GM12874 (cell line): ENCODE measurements at regions not wholly inside any gene's neighbourhood (a gene's known extent, or its start where the extent isn't known, plus 50 kb on each side); places are given as distances from the start of the nearest gene placed in this dataset.

ENCODE experiments used
- TF ChIP-seq, protein P1 (sequence below): IDR thresholded peaks from 2 replicates; pipeline ENCODE4 v1.5.1; 2011; ENCODE audit warnings: low read depth, mild to moderate bottlenecking, control low read depth, low read length, moderate library complexity; ENCODE audit not compliant: insufficient read depth

DNA sequence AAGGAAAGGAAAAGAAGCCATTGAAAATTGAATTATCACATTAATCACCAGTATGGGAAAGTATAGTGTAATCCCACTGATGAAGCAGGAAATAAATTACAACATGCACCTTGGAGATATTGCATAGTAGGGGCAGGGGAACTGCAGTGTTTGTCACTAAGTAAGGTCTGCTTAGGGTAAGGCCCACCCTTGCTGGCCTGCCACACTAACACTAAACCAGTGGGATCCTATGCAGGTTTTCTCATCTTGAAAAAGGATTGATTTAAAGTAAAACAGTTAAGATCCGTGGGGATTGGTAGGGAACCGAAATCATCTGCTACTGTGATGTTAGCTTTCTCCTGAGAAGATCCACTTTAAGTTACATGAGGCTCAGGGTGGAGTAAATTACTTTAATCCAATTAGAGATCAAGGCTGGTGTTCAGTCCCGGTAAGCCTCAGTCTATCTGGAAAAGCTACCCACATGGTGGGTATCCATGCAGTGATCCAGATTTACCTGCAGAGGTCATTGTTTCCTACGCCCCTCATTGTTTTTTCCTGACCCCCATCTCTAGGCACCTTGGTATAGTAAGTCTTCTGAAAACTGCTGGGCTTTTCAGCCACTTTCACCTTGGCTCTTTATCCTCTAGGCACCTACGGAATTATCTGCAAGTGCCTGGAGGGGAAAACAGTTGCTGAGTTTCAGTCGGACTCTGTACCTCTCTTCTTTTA is 1014.9 kb upstream of the ATXN8OS start:
- TF ChIP-seq, protein P1, sequence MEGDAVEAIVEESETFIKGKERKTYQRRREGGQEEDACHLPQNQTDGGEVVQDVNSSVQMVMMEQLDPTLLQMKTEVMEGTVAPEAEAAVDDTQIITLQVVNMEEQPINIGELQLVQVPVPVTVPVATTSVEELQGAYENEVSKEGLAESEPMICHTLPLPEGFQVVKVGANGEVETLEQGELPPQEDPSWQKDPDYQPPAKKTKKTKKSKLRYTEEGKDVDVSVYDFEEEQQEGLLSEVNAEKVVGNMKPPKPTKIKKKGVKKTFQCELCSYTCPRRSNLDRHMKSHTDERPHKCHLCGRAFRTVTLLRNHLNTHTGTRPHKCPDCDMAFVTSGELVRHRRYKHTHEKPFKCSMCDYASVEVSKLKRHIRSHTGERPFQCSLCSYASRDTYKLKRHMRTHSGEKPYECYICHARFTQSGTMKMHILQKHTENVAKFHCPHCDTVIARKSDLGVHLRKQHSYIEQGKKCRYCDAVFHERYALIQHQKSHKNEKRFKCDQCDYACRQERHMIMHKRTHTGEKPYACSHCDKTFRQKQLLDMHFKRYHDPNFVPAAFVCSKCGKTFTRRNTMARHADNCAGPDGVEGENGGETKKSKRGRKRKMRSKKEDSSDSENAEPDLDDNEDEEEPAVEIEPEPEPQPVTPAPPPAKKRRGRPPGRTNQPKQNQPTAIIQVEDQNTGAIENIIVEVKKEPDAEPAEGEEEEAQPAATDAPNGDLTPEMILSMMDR, result no peak

GRCh38 chr13:69077267-69077666 is 1030.4 kb upstream of the ATXN8OS start:
- TF ChIP-seq, protein P1, result no peak

DNA sequence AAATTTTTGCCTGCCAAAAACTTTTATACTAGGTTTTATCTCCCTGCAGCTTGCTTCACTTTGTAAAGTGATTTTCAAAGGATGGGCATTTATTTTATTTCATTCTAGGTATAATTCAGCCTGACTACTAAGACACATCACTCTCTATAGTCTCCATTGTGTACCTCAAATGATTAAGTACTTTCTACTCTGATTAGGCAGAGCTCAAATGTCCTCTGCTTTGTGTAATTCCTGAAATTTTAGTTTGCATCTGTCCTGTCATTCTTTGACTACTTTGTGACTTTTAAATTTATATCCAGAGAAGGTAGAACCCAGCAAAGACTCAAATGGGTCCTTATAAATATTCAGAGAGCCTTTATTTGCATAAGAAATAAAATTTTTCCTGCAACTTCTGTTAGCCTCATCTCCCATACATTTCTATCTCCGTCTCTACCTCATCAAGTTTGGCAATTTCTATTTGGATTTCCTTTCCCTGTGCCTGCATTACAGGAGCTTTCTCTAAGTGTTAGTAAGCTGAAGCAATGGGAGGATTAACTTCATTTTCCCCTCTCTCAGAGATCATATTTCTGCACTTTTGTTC is 1038.0 kb upstream of the ATXN8OS start:
- TF ChIP-seq, protein P1, result no peak

- TF ChIP-seq, protein P1, result no peak
These were observed 1056.9 kb upstream of the ATXN8OS start for GRCh38 chr13:69050696-69051095.

DNA sequence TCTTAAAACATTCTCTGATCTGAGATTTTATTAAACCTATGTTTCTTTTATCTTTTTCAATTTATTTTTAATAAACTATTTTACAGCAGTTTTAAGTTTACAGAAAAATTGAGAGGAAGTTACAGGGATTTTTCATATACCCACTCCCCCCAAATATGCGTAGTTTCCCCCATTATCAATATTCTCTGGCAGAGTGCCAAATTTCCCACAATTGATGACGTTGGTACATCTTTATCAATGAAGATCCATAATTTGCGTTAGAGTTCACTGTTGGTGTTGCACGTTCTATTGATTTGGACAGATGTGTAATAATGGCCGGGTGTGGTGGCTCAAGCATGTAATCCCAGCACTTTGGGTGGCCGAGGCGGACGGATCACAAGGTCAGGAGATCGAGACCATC is 1063.0 kb upstream of the ATXN8OS start:
- TF ChIP-seq, protein P1, result no peak

DNA sequence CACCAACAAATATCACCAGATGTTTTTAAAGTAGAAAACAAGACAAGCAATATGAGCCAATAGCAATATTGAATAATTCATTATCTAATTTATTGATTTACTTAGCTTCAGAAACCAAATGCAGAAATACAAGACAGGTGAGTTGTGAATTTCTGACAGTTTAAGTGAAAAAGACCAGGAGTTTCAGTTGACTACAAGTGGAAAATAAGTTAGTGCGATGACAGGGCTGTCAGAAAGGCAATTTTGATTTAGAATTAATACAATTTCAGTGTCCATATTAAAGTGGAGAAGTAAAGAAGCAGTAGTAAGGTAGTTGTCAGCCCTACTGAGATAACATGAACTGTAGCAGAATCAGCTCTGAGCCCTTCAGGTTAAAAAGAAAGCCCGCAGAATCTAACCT is 1066.7 kb upstream of the ATXN8OS start:
- TF ChIP-seq, protein P1, result no peak

GRCh38 chr13:69035771-69036170 is 1071.9 kb upstream of the ATXN8OS start:
- TF ChIP-seq, protein P1, result no peak
